OCI-LY1 (cell line): ENCODE measurements at regions not wholly inside any gene's neighbourhood (a gene's known extent, or its start where the extent isn't known, plus 50 kb on each side); places are given as distances from the start of the nearest gene placed in this dataset.

ENCODE experiments used
- H2AFZ ChIP-seq: fragments of 200-600 bp; sonication (generic), shearing (Covaris generic); 2 replicates; pipeline ENCODE4 v1.6.0; 2014; ENCODE audit warnings: antibody characterized with exemption, mild to moderate bottlenecking, low read length
- H3F3A ChIP-seq: fragments of 200-600 bp; sonication (generic), shearing (Covaris generic); 2 replicates; pipeline ENCODE4 v1.6.0; 2014; ENCODE audit warnings: mild to moderate bottlenecking, antibody characterized with exemption, low read length, moderate library complexity; ENCODE audit not compliant: insufficient read depth
- H3K27ac ChIP-seq: fragments of 200-600 bp; sonication (generic); 2 replicates; pipeline ENCODE4 v1.5.1; 2014; ENCODE audit warnings: low read length, mixed run types, mild to moderate bottlenecking, low read depth; ENCODE audit not compliant: poor library complexity, severe bottlenecking
- H3K27me3 ChIP-seq: fragments of 200-600 bp; sonication (generic); 2 replicates; pipeline ENCODE4 v1.6.0; 2014; ENCODE audit warnings: antibody characterized with exemption, mild to moderate bottlenecking, low read length, moderate library complexity; ENCODE audit not compliant: insufficient read depth
- H3K36me3 ChIP-seq: fragments of 200-600 bp; sonication (generic); 2 replicates; pipeline ENCODE4 v1.6.1; 2014; ENCODE audit warnings: mild to moderate bottlenecking, antibody characterized with exemption, low read length, moderate library complexity, mixed read lengths; ENCODE audit not compliant: insufficient read depth
- H3K4me1 ChIP-seq: fragments of 200-600 bp; sonication (generic); 2 replicates; pipeline ENCODE4 v1.5.1; 2014; ENCODE audit warnings: mild to moderate bottlenecking, low read length, moderate library complexity; ENCODE audit not compliant: insufficient read depth, severe bottlenecking
- H3K4me2 ChIP-seq: fragments of 200-600 bp; sonication (generic), shearing (Covaris generic); 2 replicates; pipeline ENCODE4 v1.6.1; 2014; ENCODE audit warnings: low read length
- H3K4me3 ChIP-seq: fragments of 200-600 bp; sonication (generic); 2 replicates; pipeline ENCODE4 v1.5.1; 2014; ENCODE audit warnings: low read length, low read depth, mild to moderate bottlenecking, mixed read lengths; ENCODE audit not compliant: poor library complexity, severe bottlenecking
- H3K79me2 ChIP-seq: fragments of 200-600 bp; shearing (Covaris generic); 2 replicates; pipeline ENCODE4 v1.6.1; 2016; ENCODE audit warnings: mixed run types, low read length, mixed read lengths; ENCODE audit not compliant: insufficient read depth
- H3K9ac ChIP-seq: fragments of 200-600 bp; sonication (generic), shearing (Covaris generic); 2 replicates; pipeline ENCODE4 v1.6.1; 2014; ENCODE audit warnings: mild to moderate bottlenecking, low read length, mixed read lengths
- H3K9me2 ChIP-seq: fragments of 200-600 bp; sonication (generic), shearing (Covaris generic); 2 replicates; pipeline ENCODE4 v1.6.1; 2014; ENCODE audit warnings: low read depth, mild to moderate bottlenecking, low read length, mixed read lengths
- H3K9me3 ChIP-seq: fragments of 200-600 bp; shearing (Covaris generic); 2 replicates; pipeline ENCODE4 v1.6.1; 2014; ENCODE audit warnings: low read length, mixed read lengths
- H4K20me1 ChIP-seq: fragments of 200-600 bp; sonication (generic), shearing (Covaris generic); 2 replicates; pipeline ENCODE4 v1.6.0; 2016; ENCODE audit warnings: mild to moderate bottlenecking, low read length; ENCODE audit not compliant: insufficient read depth
- CTCF ChIP-seq: fragments of 200-600 bp; sonication (generic), shearing (Covaris generic); IDR thresholded peaks from 2 replicates; pipeline ENCODE4 v1.5.1; 2017; ENCODE audit warnings: mild to moderate bottlenecking, antibody characterized with exemption, low read length, moderate library complexity, mixed read lengths
- EZH2 ChIP-seq: fragments of 200-600 bp; sonication (generic), shearing (Covaris generic); IDR thresholded peaks from 2 replicates; pipeline ENCODE4 v1.8.0; 2017; ENCODE audit warnings: borderline replicate concordance, mixed run types, mild to moderate bottlenecking, antibody characterized with exemption, low read length, moderate library complexity, mixed read lengths

DNA sequence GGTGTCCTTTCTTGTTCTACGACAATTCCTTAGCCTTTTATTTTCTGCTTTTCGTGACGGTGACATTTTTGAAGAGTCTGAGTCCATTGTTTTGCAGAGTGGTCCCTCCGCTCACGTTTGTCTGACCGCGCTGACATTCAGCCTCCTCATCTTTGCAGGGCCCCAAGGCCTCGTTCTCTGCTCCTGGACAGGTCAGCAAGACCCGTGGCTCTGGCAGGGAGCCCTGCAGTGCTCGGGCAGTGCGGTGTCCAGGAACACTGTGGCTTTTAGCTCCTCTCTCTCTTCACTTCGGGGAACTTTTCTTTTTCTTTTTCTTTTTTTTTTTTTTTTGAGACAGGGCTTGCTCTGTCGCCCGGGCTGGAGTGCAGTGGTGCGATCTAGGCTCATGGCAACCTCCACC lies 142.5 kb downstream of the DNAJB6 start:
- TF ChIP-seq EZH2 (no peak), CTCF (no peak)
- H3K9me2 ChIP-seq: no peaks in the 10 kb centered on the region
- H3F3A ChIP-seq: no peaks in the 10 kb centered on the region
- no peak overlapping the region for H3K4me2 ChIP-seq
- no peak overlapping the region for H3K9ac ChIP-seq
- H3K79me2 ChIP-seq: no peaks in the 10 kb centered on the region
- no peak overlapping the region for H3K27ac ChIP-seq
- H3K9me3 ChIP-seq: peaks cover 5% of the 10 kb centered on the region; the same call in 1 of the 2 replicates
- H4K20me1 ChIP-seq: no peaks in the 10 kb centered on the region
- no peaks in the 10 kb centered on the region for H3K36me3 ChIP-seq
- H2AFZ ChIP-seq: no peak overlapping the region
- no peaks in the 10 kb centered on the region for H3K4me1 ChIP-seq
- H3K4me3 ChIP-seq: no peak overlapping the region
- no peaks in the 10 kb centered on the region; the same call in 1 of the 2 replicates for H3K27me3 ChIP-seq

- Histone ChIP-seq H3K79me2 (no peaks in the 10 kb centered on the region), H3K27ac (no peak overlapping the region), H3K9ac (no peak overlapping the region), H2AFZ (no peak overlapping the region), H4K20me1 (no peaks in the 10 kb centered on the region), H3K4me2 (no peak overlapping the region), H3K36me3 (no peaks in the 10 kb centered on the region), H3F3A (no peaks in the 10 kb centered on the region), H3K4me1 (no peaks in the 10 kb centered on the region), H3K27me3 (peaks cover 3% of the 10 kb centered on the region; the same call in 1 of the 2 replicates), H3K9me2 (no peaks in the 10 kb centered on the region), H3K9me3 (peaks cover 5% of the 10 kb centered on the region; the same call in 1 of the 2 replicates), H3K4me3 (no peak overlapping the region)
- no peak for TF ChIP-seq EZH2
- TF ChIP-seq CTCF: no peak
These were observed 143.7 kb downstream of the DNAJB6 start for GRCh38 chr7:157480371-157481050.

DNA sequence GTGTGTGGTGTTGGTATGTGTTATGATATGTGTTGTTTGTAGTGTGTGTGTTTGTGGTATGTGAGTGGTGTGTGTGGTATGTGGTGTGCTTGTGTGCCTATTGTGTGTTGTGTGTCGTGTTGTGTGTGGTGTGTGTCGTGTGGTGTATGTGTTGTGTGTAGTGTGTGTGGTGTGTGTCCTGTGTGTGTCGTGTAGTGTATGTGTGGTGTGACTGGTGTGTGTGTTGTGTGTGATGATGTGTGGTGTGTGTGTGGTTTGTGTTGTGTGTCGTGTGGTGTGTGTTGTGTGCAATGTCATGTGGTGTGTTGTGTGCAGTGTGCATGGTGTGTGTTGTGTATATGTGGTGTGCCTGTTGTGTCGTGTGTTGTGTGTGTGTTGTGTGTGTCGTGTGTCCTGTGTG lies 144.6 kb downstream of the DNAJB6 start:
- H3K36me3 ChIP-seq: no peaks in the 10 kb centered on the region
- H3F3A ChIP-seq: no peaks in the 10 kb centered on the region
- H2AFZ ChIP-seq: no peak overlapping the region
- no peak for TF ChIP-seq CTCF
- no peak for TF ChIP-seq EZH2
- no peak overlapping the region for H3K9ac ChIP-seq
- no peak overlapping the region for H3K4me3 ChIP-seq
- H3K4me1 ChIP-seq: no peaks in the 10 kb centered on the region
- no peaks in the 10 kb centered on the region for H3K9me2 ChIP-seq
- no peak overlapping the region for H3K4me2 ChIP-seq
- peaks cover 3% of the 10 kb centered on the region; the same call in 1 of the 2 replicates for H3K27me3 ChIP-seq
- peaks cover 5% of the 10 kb centered on the region; the same call in 1 of the 2 replicates for H3K9me3 ChIP-seq
- no peaks in the 10 kb centered on the region for H3K79me2 ChIP-seq
- no peak overlapping the region for H3K27ac ChIP-seq
- H4K20me1 ChIP-seq: no peaks in the 10 kb centered on the region
